ENCODE measurements at regions not wholly inside any gene's neighbourhood (a gene's known extent, or its start where the extent isn't known, plus 50 kb on each side); places are given as distances from the start of the nearest gene placed in this dataset.

DNA sequence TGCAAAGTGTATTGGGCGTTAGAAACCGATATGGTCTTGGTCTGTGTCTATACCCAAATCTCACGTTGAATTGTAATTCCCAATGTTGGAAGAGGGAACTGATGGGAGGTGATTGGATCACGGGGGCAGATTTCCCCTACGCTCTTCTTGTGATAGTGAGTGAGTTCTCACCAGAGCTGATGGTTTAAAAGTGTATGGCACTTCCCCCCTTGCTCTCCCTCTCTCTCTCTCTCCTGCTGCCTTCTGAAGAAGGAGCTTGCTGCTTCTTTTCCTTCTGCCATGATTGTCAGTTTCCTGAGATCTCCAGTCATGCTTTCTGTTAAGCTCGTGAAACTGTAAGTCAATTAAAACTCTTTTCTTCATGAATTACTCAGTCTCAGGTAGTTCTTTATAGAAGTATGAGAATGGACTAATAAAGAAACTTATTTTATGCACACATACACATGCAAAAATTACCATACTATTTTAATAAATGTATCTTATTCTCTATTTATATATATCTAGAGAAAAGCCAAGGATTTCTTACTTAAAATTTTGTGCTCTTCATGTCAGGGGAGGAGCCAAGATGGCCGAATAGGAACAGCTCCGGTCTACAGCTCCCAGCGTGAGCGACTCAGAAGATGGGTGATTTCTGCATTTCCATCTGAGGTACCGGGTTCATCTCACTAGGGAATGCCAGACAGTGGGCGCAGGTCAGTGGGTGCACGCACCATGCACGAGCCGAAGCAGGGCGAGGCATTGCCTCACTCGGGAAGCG, 1891.0 kb upstream of the FLRT2 start:
- TF ChIP-seq POLR2AphosphoS5 (IDR thresholded peaks at IDR 0.05; ENCODE audit: low read depth, low read length) (no peak), REST (IDR thresholded peaks at IDR 0.05; ENCODE audit: insufficient read depth in 1 of 2, low read depth in 2 of 2, low read length in 2 of 2) (no peak), TAF1 (IDR thresholded peaks at IDR 0.05; ENCODE audit: borderline replicate concordance, insufficient read depth, low read length) (no peak), SIN3A (IDR thresholded peaks at IDR 0.05; ENCODE audit: borderline replicate concordance, insufficient read depth, low read length) (no peak)
